Prostate gland (tissue), 2 donors: ENCODE measurements at regions not wholly inside any gene's neighbourhood (a gene's known extent, or its start where the extent isn't known, plus 50 kb on each side); places are given as distances from the start of the nearest gene placed in this dataset.
"Not testable (repeated sequence)": the region's sequence is repeated elsewhere in the genome, so short reads cannot be mapped to it uniquely, and the experiment has no call there.

Experiments used
- DNase-seq: peaks from one replicate; pipeline ENCODE4 v3.0.0-alpha.2; 2019; ENCODE audit warnings: low spot score
- H3K27ac ChIP-seq, 2 donors: fragments of 200-600 bp; sonication (generic); 2 replicates each; pipeline ENCODE4 v1.5.1; 2017 to 2019
- H3K27me3 ChIP-seq: fragments of 200-600 bp; sonication (generic); replicated peaks from 2 replicates; pipeline ENCODE4 v1.5.1; 2019; ENCODE audit not compliant: insufficient read depth
- H3K36me3 ChIP-seq, 2 donors: fragments of 200-600 bp; sonication (generic); 1 replicate in 1 of 2; 2 replicates in 1 of 2; pipeline versions ENCODE4 v1.5.1 to v1.8.1; 2017 to 2019
- H3K4me1 ChIP-seq: fragments of 200-600 bp; sonication (generic); replicated peaks from 2 replicates; pipeline ENCODE4 v1.5.1; 2019
- H3K4me3 ChIP-seq, 2 donors: fragments of 200-600 bp; sonication (generic); 2 replicates each; pipeline ENCODE4 v1.5.1; 2017 to 2019
- H3K9me3 ChIP-seq: fragments of 200-600 bp; sonication (generic); 2 replicates; pipeline ENCODE4 v1.5.1; 2017
- CTCF ChIP-seq, 4 experiments: fragments of 200-600 bp in 2 of 4; fragments of 450-650 bp in 2 of 4; sonication (generic) in 2 of 4; IDR thresholded peaks; 1 replicate in 3 of 4; 2 replicates in 1 of 4; pipeline ENCODE4 v1.5.1; 2016 to 2019; ENCODE audit warnings: antibody characterized with exemption in 4 of 4, mild to moderate bottlenecking in 2 of 4, moderate library complexity in 2 of 4
- POLR2A ChIP-seq: fragments of 450-650 bp; IDR thresholded peaks from one replicate; pipeline ENCODE4 v1.6.1; 2016; ENCODE audit warnings: antibody characterized with exemption, mild to moderate bottlenecking
- POLR2AphosphoS5 ChIP-seq: sonication (generic); formaldehyde crosslinking; IDR thresholded peaks from one replicate; pipeline ENCODE4 v1.6.1; 2017; ENCODE audit warnings: antibody characterized with exemption
- WGBS: methylation state at CpG from one replicate; pipeline ENCODE4 v1.1.5; 2018; 5-methylcytosine and 5-hydroxymethylcytosine counted together
- intact Hi-C: fragments of 100-400 bp; cut with DNase I; formaldehyde crosslinking; loops from one replicate; pipeline ENCODE4 v1.14.2; 2022

GRCh38 chr14:105907276-105907675 is 380.9 kb downstream of the TMEM121 start:
- intact Hi-C loops, result no loop called here
- no peak for DNase-seq
- no peaks in the 10 kb centered on the region for H3K36me3 ChIP-seq
- no peaks in the 10 kb centered on the region for H3K4me1 ChIP-seq
- 81% methylated on average over 3 of the region's 3 CpGs for WGBS
- H3K27me3 ChIP-seq, result no peaks in the 10 kb centered on the region
- H3K4me3 ChIP-seq, result no peak overlapping the region
- no peak overlapping the region for H3K27ac ChIP-seq
- TF ChIP-seq POLR2AphosphoS5 (no peak), POLR2A (no peak), CTCF (IDR thresholded peaks at IDR 0.05) (no peak)
- H3K9me3 ChIP-seq, result no peaks in the 10 kb centered on the region

- Histone ChIP-seq H3K36me3 (no peaks in the 10 kb centered on the region), H3K27ac (no peak overlapping the region), H3K9me3 (no peaks in the 10 kb centered on the region), H3K4me1 (no peaks in the 10 kb centered on the region), H3K4me3 (no peak overlapping the region), H3K27me3 (no peaks in the 10 kb centered on the region)
- intact Hi-C loops, result no loop called here
- WGBS, result 66% methylated on average over 6 of the region's 6 CpGs
- TF ChIP-seq POLR2A, result no peak
- DNase-seq, result no peak
These were observed 381.6 kb downstream of the TMEM121 start for GRCh38 chr14:105908006-105908405.

GRCh38 chr14:105908481-105908911 is 382.1 kb downstream of the TMEM121 start:
- no peaks in the 10 kb centered on the region for H3K9me3 ChIP-seq
- H3K27me3 ChIP-seq, result no peaks in the 10 kb centered on the region
- 77% methylated on average over 9 of the region's 9 CpGs for WGBS
- H3K4me1 ChIP-seq, result no peaks in the 10 kb centered on the region
- H3K27ac ChIP-seq, result no peak overlapping the region
- H3K36me3 ChIP-seq, result no peaks in the 10 kb centered on the region
- DNase-seq, result no peak
- TF ChIP-seq POLR2A, result no peak
- TF ChIP-seq CTCF (IDR thresholded peaks at IDR 0.05), result no peak
- TF ChIP-seq POLR2AphosphoS5, result no peak
- intact Hi-C loops, result no loop called here
- H3K4me3 ChIP-seq, result no peak overlapping the region

- Histone ChIP-seq H3K4me1 (no peaks in the 10 kb centered on the region), H3K27ac (no peak overlapping the region), H3K27me3 (no peaks in the 10 kb centered on the region), H3K36me3 (no peaks in the 10 kb centered on the region), H3K9me3 (no peaks in the 10 kb centered on the region), H3K4me3 (no peak overlapping the region)
- WGBS, result 79% methylated on average over 10 of the region's 14 CpGs
- DNase-seq, result no peak
- intact Hi-C loops, result no loop called here
- TF ChIP-seq POLR2AphosphoS5 (no peak), CTCF (IDR thresholded peaks at IDR 0.05) (no peak), POLR2A (no peak)
These were observed 382.9 kb downstream of the TMEM121 start for GRCh38 chr14:105909046-105909827.

GRCh38 chr14:105909828-105910120 is 383.4 kb downstream of the TMEM121 start:
- H3K27me3 ChIP-seq, intact Hi-C loops, H3K36me3 ChIP-seq, H3K9me3 ChIP-seq, DNase-seq, H3K4me1 ChIP-seq, H3K27ac ChIP-seq, H3K4me3 ChIP-seq: not testable (repeated sequence)
- 86% methylated on average over 13 of the region's 14 CpGs for whole genome bisulfite sequencing

GRCh38 chr14:105910426-105910825 is 384.0 kb downstream of the TMEM121 start:
- Histone ChIP-seq H3K36me3 (no peaks in the 10 kb centered on the region), H3K27ac (no peak overlapping the region), H3K9me3 (no peaks in the 10 kb centered on the region), H3K27me3 (no peaks in the 10 kb centered on the region), H3K4me3 (no peak overlapping the region), H3K4me1 (no peaks in the 10 kb centered on the region)
- no peak for TF ChIP-seq CTCF (IDR thresholded peaks at IDR 0.05)
- TF ChIP-seq POLR2A, result no peak
- no peak for TF ChIP-seq POLR2AphosphoS5
- 69% methylated on average over 5 of the region's 6 CpGs for WGBS
- DNase-seq, result no peak
- intact Hi-C loops, result no loop called here
